Osteocyte (in vitro differentiated cells): ENCODE measurements at regions not wholly inside any gene's neighbourhood (a gene's known extent, or its start where the extent isn't known, plus 50 kb on each side); places are given as distances from the start of the nearest gene placed in this dataset.

ENCODE experiments used
- DNase-seq: peaks from one replicate; pipeline ENCODE4 v3.0.0; 2021; ENCODE audit warnings: mixed read lengths; ENCODE audit not compliant: unreplicated experiment; ENCODE audit errors: extremely low spot score
- H3K27ac Mint-ChIP-seq: one replicate; pipeline ENCODE4 v1.8.0; 2021; ENCODE audit warnings: mild to moderate bottlenecking, mixed read lengths; ENCODE audit not compliant: unreplicated experiment
- H3K27me3 Mint-ChIP-seq: one replicate; pipeline ENCODE4 v1.8.0; 2021; ENCODE audit warnings: mixed read lengths; ENCODE audit not compliant: unreplicated experiment
- H3K36me3 Mint-ChIP-seq: one replicate; pipeline ENCODE4 v1.8.0; 2021; ENCODE audit warnings: mixed read lengths; ENCODE audit not compliant: unreplicated experiment
- H3K4me1 Mint-ChIP-seq: one replicate; pipeline ENCODE4 v1.8.0; 2021; ENCODE audit warnings: mixed read lengths; ENCODE audit not compliant: unreplicated experiment
- H3K4me3 Mint-ChIP-seq: one replicate; pipeline ENCODE4 v1.8.0; 2021; ENCODE audit warnings: mild to moderate bottlenecking, moderate library complexity, mixed read lengths; ENCODE audit not compliant: unreplicated experiment
- H3K9me3 Mint-ChIP-seq: one replicate; pipeline ENCODE4 v1.8.0; 2021; ENCODE audit warnings: mixed read lengths; ENCODE audit not compliant: unreplicated experiment
- TF ChIP-seq, protein P1 (sequence below): fragments of 200-600 bp; sonication (generic); IDR thresholded peaks from 2 replicates; pipeline ENCODE4 v1.5.0; 2021; ENCODE audit warnings: antibody characterized with exemption, mild to moderate bottlenecking, moderate library complexity

DNA sequence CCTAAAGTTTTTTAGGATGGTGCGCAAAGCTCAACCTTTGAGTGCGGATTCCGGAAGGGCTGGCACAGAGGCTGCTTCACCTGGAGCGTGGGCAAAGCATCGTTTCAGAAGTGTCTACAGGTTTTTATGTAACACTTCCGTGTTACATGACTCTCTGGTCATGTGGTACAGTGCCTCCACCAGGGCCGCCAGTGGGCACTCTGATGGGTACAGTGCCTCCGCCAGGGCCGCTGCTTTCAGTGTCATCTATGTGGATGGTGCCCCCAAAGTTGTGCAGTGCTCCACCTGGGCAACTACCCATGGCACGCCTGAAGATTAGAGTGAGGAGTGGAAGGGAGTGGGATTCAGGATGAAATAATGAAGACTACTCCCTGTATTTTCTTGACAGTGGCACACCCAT lies 101.4 kb upstream of the C1orf174 start:
- H3K4me3 Mint-ChIP-seq = no peak overlapping the region
- no peak for DNase-seq
- H3K36me3 Mint-ChIP-seq = no peaks in the 10 kb centered on the region
- TF ChIP-seq, protein P1, sequence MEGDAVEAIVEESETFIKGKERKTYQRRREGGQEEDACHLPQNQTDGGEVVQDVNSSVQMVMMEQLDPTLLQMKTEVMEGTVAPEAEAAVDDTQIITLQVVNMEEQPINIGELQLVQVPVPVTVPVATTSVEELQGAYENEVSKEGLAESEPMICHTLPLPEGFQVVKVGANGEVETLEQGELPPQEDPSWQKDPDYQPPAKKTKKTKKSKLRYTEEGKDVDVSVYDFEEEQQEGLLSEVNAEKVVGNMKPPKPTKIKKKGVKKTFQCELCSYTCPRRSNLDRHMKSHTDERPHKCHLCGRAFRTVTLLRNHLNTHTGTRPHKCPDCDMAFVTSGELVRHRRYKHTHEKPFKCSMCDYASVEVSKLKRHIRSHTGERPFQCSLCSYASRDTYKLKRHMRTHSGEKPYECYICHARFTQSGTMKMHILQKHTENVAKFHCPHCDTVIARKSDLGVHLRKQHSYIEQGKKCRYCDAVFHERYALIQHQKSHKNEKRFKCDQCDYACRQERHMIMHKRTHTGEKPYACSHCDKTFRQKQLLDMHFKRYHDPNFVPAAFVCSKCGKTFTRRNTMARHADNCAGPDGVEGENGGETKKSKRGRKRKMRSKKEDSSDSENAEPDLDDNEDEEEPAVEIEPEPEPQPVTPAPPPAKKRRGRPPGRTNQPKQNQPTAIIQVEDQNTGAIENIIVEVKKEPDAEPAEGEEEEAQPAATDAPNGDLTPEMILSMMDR = no peak
- peaks cover 16% of the 10 kb centered on the region for H3K9me3 Mint-ChIP-seq
- no peak overlapping the region for H3K27ac Mint-ChIP-seq
- H3K27me3 Mint-ChIP-seq = no peaks in the 10 kb centered on the region
- no peaks in the 10 kb centered on the region for H3K4me1 Mint-ChIP-seq

DNA sequence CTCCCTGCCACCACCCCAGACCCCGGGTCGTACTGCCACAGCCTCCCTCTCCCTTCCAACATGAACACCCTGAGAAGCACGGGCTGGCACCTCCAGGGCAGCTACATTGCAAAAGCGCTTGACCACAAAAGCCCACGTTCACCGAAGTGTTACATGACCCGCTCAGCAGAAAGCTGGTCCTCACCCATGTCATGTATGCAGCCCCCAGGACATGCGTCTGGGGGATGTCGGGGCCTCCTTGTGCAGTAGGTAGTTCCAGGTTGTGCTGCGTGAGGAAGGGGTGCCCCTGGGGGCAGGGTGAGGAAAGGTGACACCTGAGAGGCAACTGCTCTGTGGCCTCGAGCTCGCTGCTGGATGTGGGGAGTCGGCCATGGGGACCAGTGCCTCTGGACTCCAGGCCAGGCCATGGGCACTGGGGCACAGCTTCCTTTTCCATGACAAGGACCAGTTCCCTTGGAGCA lies 102.0 kb upstream of the C1orf174 start:
- TF ChIP-seq, protein P1 = no peak
- H3K27me3 Mint-ChIP-seq = no peaks in the 10 kb centered on the region
- H3K4me1 Mint-ChIP-seq = no peaks in the 10 kb centered on the region
- DNase-seq = no peak
- H3K4me3 Mint-ChIP-seq = no peak overlapping the region
- no peaks in the 10 kb centered on the region for H3K36me3 Mint-ChIP-seq
- H3K27ac Mint-ChIP-seq = no peak overlapping the region
- H3K9me3 Mint-ChIP-seq = peaks cover 15% of the 10 kb centered on the region

DNA sequence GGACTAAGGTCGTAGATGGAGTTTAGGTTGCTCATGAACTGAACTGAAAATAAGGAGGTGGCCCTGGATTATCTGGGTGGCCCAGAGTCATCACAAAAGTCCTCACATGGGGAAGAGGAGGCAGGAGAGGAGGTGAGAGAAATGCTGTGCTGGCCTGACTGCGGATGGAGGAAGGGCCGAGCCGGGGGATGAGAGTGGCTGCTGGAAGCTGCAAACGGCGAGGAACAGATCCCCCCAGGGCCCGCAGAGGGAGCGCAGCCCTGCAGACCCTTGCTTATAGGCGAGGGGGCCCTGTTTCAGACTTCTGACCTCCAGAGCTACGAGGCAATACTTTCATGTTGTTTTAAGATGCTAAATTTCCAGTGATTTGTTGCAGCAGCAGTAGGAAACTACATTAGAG lies 102.7 kb upstream of the C1orf174 start:
- TF ChIP-seq, protein P1 = no peak
- no peaks in the 10 kb centered on the region for H3K36me3 Mint-ChIP-seq
- no peak overlapping the region for H3K4me3 Mint-ChIP-seq
- H3K4me1 Mint-ChIP-seq = no peaks in the 10 kb centered on the region
- no peak overlapping the region for H3K27ac Mint-ChIP-seq
- DNase-seq = no peak
- no peaks in the 10 kb centered on the region for H3K27me3 Mint-ChIP-seq
- H3K9me3 Mint-ChIP-seq = peaks cover 17% of the 10 kb centered on the region

DNA sequence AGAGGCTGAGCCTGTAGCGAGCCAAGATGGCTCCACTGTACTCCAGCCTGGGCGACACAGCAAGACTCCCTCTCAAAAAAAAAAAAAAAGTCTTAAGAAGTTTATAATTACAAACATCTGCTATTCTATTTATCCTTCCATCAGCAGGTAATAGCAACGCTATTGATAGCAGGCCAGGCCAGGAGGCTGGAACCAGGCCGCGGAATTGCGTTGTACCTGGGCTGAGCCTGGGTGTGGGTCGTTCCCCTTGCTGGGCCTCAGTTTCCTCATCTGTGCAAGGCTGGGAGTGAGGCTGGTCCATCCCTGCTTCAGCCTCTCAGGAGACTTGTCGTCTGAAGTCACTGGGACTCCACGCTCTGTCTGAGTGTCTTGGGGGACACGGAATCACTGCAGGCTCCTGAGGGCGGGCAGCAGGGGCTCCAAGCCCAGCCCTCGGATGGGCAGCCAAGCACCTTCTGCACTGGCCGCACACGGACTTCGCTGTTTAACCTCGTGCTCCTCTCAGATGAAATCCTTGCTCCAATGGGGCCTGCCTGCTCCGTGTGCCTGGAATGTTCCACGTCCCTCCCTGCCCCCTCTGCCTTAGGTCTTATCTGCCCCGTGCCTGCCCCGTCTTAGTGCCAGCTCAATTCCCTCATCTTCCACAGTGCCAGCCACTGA lies 103.9 kb upstream of the C1orf174 start:
- Mint-ChIP-seq H3K4me1 (no peaks in the 10 kb centered on the region), H3K27ac (no peak overlapping the region), H3K4me3 (no peak overlapping the region), H3K36me3 (no peaks in the 10 kb centered on the region), H3K27me3 (no peaks in the 10 kb centered on the region), H3K9me3 (peaks cover 14% of the 10 kb centered on the region)
- TF ChIP-seq, protein P1 = no peak
- DNase-seq = no peak

DNA sequence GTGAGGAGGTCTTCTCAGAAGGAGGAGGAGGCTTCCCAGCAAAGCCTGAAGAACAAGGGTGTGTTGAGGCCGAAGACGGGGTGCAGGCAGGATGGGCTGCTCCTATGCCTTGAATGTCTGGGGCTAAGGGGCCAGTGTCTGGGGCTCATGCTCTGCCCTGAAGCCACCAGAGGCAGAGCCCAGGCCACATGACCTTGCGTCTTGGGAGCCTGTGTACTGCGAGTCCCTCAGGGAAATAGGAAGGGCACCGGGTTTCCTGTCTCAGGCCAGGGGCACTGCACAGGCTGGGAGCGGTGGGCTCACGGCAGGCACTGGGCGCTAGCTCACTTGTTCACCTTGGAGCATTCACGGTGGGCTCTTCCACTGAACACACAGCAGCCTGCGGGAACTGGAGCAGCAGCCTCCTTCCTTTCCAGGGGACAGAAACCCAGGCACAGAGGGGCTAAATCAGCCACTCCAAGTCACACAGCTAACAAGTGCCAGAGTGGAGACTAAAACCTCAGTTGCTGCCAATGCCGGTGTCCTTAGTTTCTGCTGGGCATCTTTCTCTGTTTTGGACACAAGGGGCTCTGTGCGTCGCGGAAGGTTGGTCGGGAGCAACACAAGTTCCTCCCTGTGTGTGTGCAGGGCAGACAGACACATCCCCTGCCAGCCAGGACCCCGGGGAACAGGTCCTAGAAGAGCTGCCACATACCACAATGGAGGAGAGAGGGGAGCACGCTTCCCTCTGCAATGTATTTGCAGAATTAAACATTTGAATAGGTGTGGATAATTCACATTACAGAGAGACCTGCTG lies 104.8 kb upstream of the C1orf174 start:
- no peak overlapping the region for H3K27ac Mint-ChIP-seq
- H3K4me1 Mint-ChIP-seq = no peaks in the 10 kb centered on the region
- H3K9me3 Mint-ChIP-seq = peaks cover 15% of the 10 kb centered on the region
- no peak for DNase-seq
- TF ChIP-seq, protein P1 = no peak
- no peaks in the 10 kb centered on the region for H3K36me3 Mint-ChIP-seq
- no peak overlapping the region for H3K4me3 Mint-ChIP-seq
- no peaks in the 10 kb centered on the region for H3K27me3 Mint-ChIP-seq
